Left colon (tissue), 2 donors: ENCODE measurements at regions not wholly inside any gene's neighbourhood (a gene's known extent, or its start where the extent isn't known, plus 50 kb on each side); places are given as distances from the start of the nearest gene placed in this dataset.
"Not testable (repeated sequence)": the region's sequence is repeated elsewhere in the genome, so short reads cannot be mapped to it uniquely, and the experiment has no call there.

Experiments
- ATAC-seq: fragments of 200-7000 bp; cut with Tn5 transposase; one replicate; pipeline ENCODE4 v1.9.1; 2020; ENCODE audit warnings: mild to moderate bottlenecking, moderate library complexity
- DNase-seq, 2 donors: peaks; one replicate each; pipeline ENCODE4 v3.0.0-alpha.2; 2020
- intact Hi-C, 2 donors: fragments of 100-400 bp; cut with DNase I in 1 of 2; cut with micrococcal nuclease in 1 of 2; formaldehyde crosslinking; loops; one replicate each; pipeline versions ENCODE4 v1.11.2 to v1.14.0; 2022; cut with DNase I, micrococcal nuclease
- donor health status: DM: no; HTN: no; CAD: no.
- donor health status: DM: yes; HTN: yes; CAD: no.

- DNase-seq (no peak), ATAC-seq (no peak)
- intact Hi-C loops = no loop called here
Measured at GRCh38 chr12:126424696-126425095, 1359.5 kb downstream of the AACS start.

- intact Hi-C loops = no loop called here
- ATAC-seq = no peak
Measured at GRCh38 chr12:126425264-126425663, 1360.0 kb downstream of the AACS start.

GRCh38 chr12:126428769-126429168, 1363.5 kb downstream of the AACS start:
- no peak for DNase-seq
- intact Hi-C loops = no loop called here
- no peak for ATAC-seq

More at GRCh38 chr12:126425264-126425663, 1360.0 kb downstream of the AACS start:
- DNase-seq = no peak

GRCh38 chr12:126430921-126431320, 1365.7 kb downstream of the AACS start:
- intact Hi-C loops = no loop called here
- DNase-seq (no peak), ATAC-seq (no peak)

- intact Hi-C loops = no loop called here
- no peak for ATAC-seq
- DNase-seq = no peak
Measured at GRCh38 chr12:126431767-126432166, 1366.5 kb downstream of the AACS start.

- intact Hi-C loops = no loop called here
- no peak for ATAC-seq
- no peak for DNase-seq
Measured at GRCh38 chr12:126432780-126433179, 1367.5 kb downstream of the AACS start.

GRCh38 chr12:126434412-126434985, 1369.3 kb downstream of the AACS start:
- ATAC-seq (no peak), DNase-seq (no peak)
- intact Hi-C loops = no loop called here

GRCh38 chr12:126436041-126436440, 1370.8 kb downstream of the AACS start:
- intact Hi-C loops = no loop called here
- ATAC-seq (no peak), DNase-seq (no peak)

GRCh38 chr12:126437934-126438333, 1372.7 kb downstream of the AACS start:
- DNase-seq (no peak), ATAC-seq (no peak)
- intact Hi-C loops = no loop called here

- DNase-seq = no peak
- no peak for ATAC-seq
- intact Hi-C loops = no loop called here
Measured at GRCh38 chr12:126443977-126444376, 1378.7 kb downstream of the AACS start.

- intact Hi-C loops = no loop called here
- ATAC-seq (no peak), DNase-seq (no peak)
Measured at GRCh38 chr12:126447346-126447745, 1382.1 kb downstream of the AACS start.

- intact Hi-C loops = no loop called here
- DNase-seq (no peak), ATAC-seq (no peak)
Measured at GRCh38 chr12:126451809-126452208, 1386.6 kb downstream of the AACS start.

- intact Hi-C loops, DNase-seq, ATAC-seq: not testable (repeated sequence)
Measured at GRCh38 chr12:126452686-126453085, 1387.5 kb downstream of the AACS start.

GRCh38 chr12:126454581-126454980, 1389.3 kb downstream of the AACS start:
- intact Hi-C loops = no loop called here
- DNase-seq = no peak
- ATAC-seq = no peak

GRCh38 chr12:126457776-126458175, 1392.5 kb downstream of the AACS start:
- DNase-seq (no peak), ATAC-seq (no peak)
- intact Hi-C loops = no loop called here

- ATAC-seq (no peak), DNase-seq (no peak)
- intact Hi-C loops = no loop called here
Measured at GRCh38 chr12:126464153-126464552, 1398.9 kb downstream of the AACS start.

- DNase-seq = no peak
- intact Hi-C loops = no loop called here
- ATAC-seq = no peak
Measured at GRCh38 chr12:126469211-126469610, 1404.0 kb downstream of the AACS start.

GRCh38 chr12:126474703-126475102, 1409.5 kb downstream of the AACS start:
- ATAC-seq = no peak
- DNase-seq = no peak
- intact Hi-C loops = no loop called here

- ATAC-seq = no peak
- no peak for DNase-seq
- intact Hi-C loops = no loop called here
Measured at GRCh38 chr12:126480451-126480850, 1415.2 kb downstream of the AACS start.

GRCh38 chr12:126481688-126482087, 1416.5 kb downstream of the AACS start:
- no peak for DNase-seq
- ATAC-seq = no peak
- intact Hi-C loops = no loop called here

GRCh38 chr12:126482238-126482889, 1417.1 kb downstream of the AACS start:
- ATAC-seq (no peak), DNase-seq (no peak)
- intact Hi-C loops = no loop called here
